ENCODE measurements at regions not wholly inside any gene's neighbourhood (a gene's known extent, or its start where the extent isn't known, plus 50 kb on each side); places are given as distances from the start of the nearest gene placed in this dataset.

DNA sequence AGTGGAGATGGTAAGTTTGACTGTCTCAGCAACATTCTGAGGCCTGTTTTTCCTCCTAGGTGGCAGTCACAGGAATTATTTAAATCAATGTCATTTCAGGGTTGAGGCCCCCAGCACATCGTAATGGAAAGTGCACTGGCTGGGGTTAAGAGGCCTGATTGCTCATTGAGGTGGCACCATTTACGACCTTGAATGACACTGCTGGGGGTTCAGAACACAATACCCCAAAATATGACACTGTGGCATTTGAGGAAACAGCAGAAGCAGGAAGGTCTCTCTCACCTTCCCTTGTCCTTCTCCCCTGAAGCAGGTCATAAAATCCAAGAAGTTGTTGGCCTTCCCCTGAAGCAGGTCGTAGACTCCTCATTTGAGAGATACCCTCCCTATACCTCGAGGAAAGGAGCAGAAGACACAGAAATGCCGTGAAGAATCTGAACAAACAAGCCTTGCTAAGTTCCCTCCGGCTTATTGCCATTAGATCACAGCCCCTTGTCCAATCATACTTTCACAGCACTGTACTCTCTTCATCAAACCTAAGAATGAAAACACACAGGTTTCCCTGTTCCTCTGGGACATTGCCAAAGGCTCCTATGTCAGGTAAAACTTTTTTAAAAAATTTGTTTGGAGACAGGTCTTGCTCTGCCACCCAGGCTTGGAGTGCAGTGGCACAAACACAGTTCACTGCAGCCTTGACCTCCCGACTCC is 71.3 kb downstream of the S1PR1 start:
- Histone ChIP-seq H3K4me3 (ENCODE audit: extremely low read depth in 1 of 4, insufficient read depth in 2 of 4, low read depth in 3 of 4, low read length in 4 of 4) (no peak overlapping the region), H3K4me2 (ENCODE audit: insufficient read depth in 1 of 2, low read depth in 2 of 2, low read length in 2 of 2) (no peak overlapping the region), H3K79me1 (ENCODE audit: low read depth, low read length) (no peaks in the 10 kb centered on the region), H3K14ac (ENCODE audit: insufficient read length) (no peak overlapping the region), H2BK20ac (ENCODE audit: low read length) (no peak overlapping the region), H2BK120ac (replicated peaks; ENCODE audit: low read depth, low read length) (no peak overlapping the region), H3K23me2 (ENCODE audit: low read depth, low read length) (peaks cover 7% of the 10 kb centered on the region; the same call in 1 of the 2 replicates), H3K36me3 (ENCODE audit: control insufficient read depth in 2 of 4, insufficient read depth in 4 of 4, low read length in 3 of 4) (no peaks in the 10 kb centered on the region), H3K23ac (ENCODE audit: insufficient read length) (no peak overlapping the region), H3K27ac (ENCODE audit: low read depth, low read length) (no peak overlapping the region), H3K4ac (replicated peaks; ENCODE audit: insufficient read length, low read depth, low read length) (no peak overlapping the region), H2BK12ac (ENCODE audit: low read depth, low read length) (no peak overlapping the region), H3K4me1 (replicated peaks in 1 of 4; ENCODE audit: control insufficient read depth in 3 of 4, insufficient read depth in 4 of 4, low read length in 3 of 4) (peaks cover 0 to 7% (median 3%) of the 10 kb centered on the region in 4 experiments; a peak in 4 of 7 replicates), H3K79me2 (ENCODE audit: control insufficient read depth in 1 of 2, insufficient read depth in 2 of 2, low read length in 2 of 2) (no peaks in the 10 kb centered on the region), H2AK5ac (ENCODE audit: low read depth, low read length) (no peak overlapping the region), H4K8ac (ENCODE audit: extremely low read depth, insufficient read depth, low read length) (no peak overlapping the region), H3K27me3 (replicated peaks in 1 of 4; ENCODE audit: control insufficient read depth in 3 of 4, extremely low read depth in 1 of 4, insufficient read depth in 3 of 4, low read length in 3 of 4) (no peaks in the 10 kb centered on the region), H2BK15ac (ENCODE audit: low read length) (no peak overlapping the region), H3K18ac (ENCODE audit: extremely low read depth, low read length) (no peak overlapping the region), H4K20me1 (replicated peaks in 1 of 2; ENCODE audit: control insufficient read depth in 1 of 2, insufficient read depth in 2 of 2, low read length in 2 of 2) (no peaks in the 10 kb centered on the region), H3K9ac (replicated peaks in 1 of 4; ENCODE audit: extremely low read depth in 1 of 4, low read depth in 3 of 4, low read length in 3 of 4) (no peak overlapping the region), H4K91ac (replicated peaks; ENCODE audit: insufficient read length, low read length) (no peak overlapping the region), H3K56ac (replicated peaks; ENCODE audit: insufficient read length, low read depth, low read length) (no peak overlapping the region), H2AFZ (ENCODE audit: low read length) (no peak overlapping the region), H2BK5ac (ENCODE audit: low read depth, low read length) (no peak overlapping the region), H3K9me3 (ENCODE audit: insufficient read depth in 2 of 2, low read depth in 1 of 2, low read length in 1 of 2) (no peaks in the 10 kb centered on the region), H4K5ac (ENCODE audit: insufficient read length, low read depth, low read length) (no peak overlapping the region)
- no peak for FAIRE-seq
- ChIA-PET POLR2A (ENCODE audit: partially characterized antibody) (no interaction called here), CTCF (ENCODE audit: partially characterized antibody) (interaction anchor here (1.1 to 3.7 kb wide), 12 partner anchors 10 to 133 kb away, joined by 3 to 43 read pairs (median 10); no protein-coding TSS in a partner anchor)
- WGBS, 2 experiments (ENCODE audit: extremely low coverage in 1 of 2, insufficient coverage in 1 of 2, insufficient read length in 1 of 2, insufficient replicate concordance in 2 of 2, low coverage in 1 of 2, low lambda C conversion rate in 2 of 2, missing lambda C conversion rate in 1 of 2): 91% methylated on average over 7 of the region's 7 CpGs; no CpG with 5 or more reads in 1 of the 2 experiments
- DNase-seq (ENCODE audit: low read depth in 1 of 2, low spot score in 2 of 2): no peak
- TF ChIP-seq POLR2A (IDR thresholded peaks at IDR 0.05; ENCODE audit: control extremely low read depth in 1 of 2, low read depth in 2 of 2, low read length in 2 of 2) (no peak), CHD1 (IDR thresholded peaks at IDR 0.05; ENCODE audit: low read depth, low read length) (no peak), RAD21 (IDR thresholded peaks at IDR 0.05 in 1 of 2, conservative IDR thresholded peaks at IDR 0.05 in 1 of 2; ENCODE audit: low read depth in 2 of 2, low read length in 2 of 2) (no peak), CEBPB (IDR thresholded peaks at IDR 0.05; ENCODE audit: low read depth, low read length) (no peak), SRF (IDR thresholded peaks at IDR 0.05; ENCODE audit: low read depth, low read length) (no peak), KDM5A (IDR thresholded peaks at IDR 0.05; ENCODE audit: low read length) (no peak), GTF2F1 (IDR thresholded peaks at IDR 0.05; ENCODE audit: borderline replicate concordance, low read depth, low read length) (no peak), CREB1 (IDR thresholded peaks at IDR 0.05) (no peak), HDAC6 (IDR thresholded peaks at IDR 0.05; ENCODE audit: low read depth, low read length) (no peak), SIX5 (IDR thresholded peaks at IDR 0.05; ENCODE audit: low read depth, low read length) (no peak), NRF1 (IDR thresholded peaks at IDR 0.05; ENCODE audit: low read depth, low read length) (no peak), CBX8 (IDR thresholded peaks at IDR 0.05; ENCODE audit: borderline replicate concordance, low read depth, low read length) (no peak)
- TF ChIP-seq, protein P1, sequence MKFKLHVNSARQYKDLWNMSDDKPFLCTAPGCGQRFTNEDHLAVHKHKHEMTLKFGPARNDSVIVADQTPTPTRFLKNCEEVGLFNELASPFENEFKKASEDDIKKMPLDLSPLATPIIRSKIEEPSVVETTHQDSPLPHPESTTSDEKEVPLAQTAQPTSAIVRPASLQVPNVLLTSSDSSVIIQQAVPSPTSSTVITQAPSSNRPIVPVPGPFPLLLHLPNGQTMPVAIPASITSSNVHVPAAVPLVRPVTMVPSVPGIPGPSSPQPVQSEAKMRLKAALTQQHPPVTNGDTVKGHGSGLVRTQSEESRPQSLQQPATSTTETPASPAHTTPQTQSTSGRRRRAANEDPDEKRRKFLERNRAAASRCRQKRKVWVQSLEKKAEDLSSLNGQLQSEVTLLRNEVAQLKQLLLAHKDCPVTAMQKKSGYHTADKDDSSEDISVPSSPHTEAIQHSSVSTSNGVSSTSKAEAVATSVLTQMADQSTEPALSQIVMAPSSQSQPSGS (IDR thresholded peaks at IDR 0.05; ENCODE audit: low read length): no peak
